ENCODE measurements at regions not wholly inside any gene's neighbourhood (a gene's known extent, or its start where the extent isn't known, plus 50 kb on each side); places are given as distances from the start of the nearest gene placed in this dataset.

DNA sequence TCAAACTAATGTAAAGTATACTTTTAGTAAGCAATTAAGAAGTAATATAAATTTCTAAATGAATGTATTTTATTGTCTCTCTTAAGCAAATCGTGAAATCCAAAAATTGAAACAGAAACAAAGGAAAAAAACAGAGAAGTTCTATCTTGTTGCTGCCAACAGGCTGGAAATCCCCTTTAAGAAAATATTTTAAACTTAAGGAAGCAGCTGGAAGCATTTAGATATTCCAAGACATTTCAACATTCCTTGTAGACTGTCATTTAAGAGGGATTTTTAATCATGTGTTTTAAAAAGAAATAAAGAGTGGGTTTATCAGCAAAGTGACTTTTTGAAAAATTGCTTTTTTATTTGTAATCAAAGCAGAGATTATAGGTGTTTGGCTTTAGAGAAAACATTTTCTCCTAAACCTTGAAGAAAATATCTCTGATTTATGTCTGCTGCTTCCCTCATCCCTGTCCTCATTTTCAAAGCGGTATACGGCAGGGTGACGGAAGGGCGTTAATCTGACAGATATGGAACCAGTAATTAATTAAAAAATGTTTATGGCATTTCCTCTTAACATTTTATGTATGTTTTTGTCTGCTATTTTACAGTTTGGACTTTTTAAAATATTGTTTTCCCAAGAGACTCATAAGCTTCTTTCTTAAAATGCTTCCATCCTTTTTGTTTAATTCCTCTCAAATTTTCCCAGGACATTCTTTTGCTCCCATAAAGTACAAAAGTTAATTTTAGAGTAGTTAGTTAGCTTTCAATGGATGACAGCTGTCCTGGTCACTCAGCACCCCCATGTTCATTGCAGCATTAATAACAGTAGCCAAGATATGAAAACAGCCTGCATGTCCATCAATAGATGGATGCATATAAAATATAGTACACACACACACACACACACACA lies 245.6 kb downstream of the LURAP1L start:
- no peak for TF ChIP-seq CTCF (IDR thresholded peaks at IDR 0.05; ENCODE audit: insufficient read depth, low read length)
- H3K4me3 ChIP-seq (ENCODE audit: low read depth, low read length) = no peak overlapping the region
- DNase-seq (ENCODE audit: low read depth) = peak; percentile 64

DNA sequence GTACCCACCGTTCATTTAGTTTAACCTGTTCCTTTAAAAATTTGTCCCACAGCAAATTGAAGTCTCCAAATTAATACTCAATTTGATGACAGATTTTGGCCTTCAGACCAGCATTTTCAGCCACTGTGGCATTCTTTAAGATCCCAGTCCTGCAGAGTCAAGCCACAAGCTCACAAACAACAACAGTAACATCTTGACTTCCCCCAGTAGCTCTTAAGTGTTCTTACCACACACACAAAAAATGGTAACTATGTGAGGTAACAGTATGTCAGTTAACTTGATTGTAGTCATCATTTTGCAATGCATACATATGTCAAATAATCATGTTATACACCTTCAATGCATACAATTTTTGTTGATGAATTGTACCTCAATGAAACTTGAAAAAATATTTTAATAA lies 247.9 kb downstream of the LURAP1L start:
- DNase-seq (ENCODE audit: low read depth) = no peak
- no peak for TF ChIP-seq CTCF (IDR thresholded peaks at IDR 0.05; ENCODE audit: insufficient read depth, low read length)
- no peak overlapping the region for H3K4me3 ChIP-seq (ENCODE audit: low read depth, low read length)

DNA sequence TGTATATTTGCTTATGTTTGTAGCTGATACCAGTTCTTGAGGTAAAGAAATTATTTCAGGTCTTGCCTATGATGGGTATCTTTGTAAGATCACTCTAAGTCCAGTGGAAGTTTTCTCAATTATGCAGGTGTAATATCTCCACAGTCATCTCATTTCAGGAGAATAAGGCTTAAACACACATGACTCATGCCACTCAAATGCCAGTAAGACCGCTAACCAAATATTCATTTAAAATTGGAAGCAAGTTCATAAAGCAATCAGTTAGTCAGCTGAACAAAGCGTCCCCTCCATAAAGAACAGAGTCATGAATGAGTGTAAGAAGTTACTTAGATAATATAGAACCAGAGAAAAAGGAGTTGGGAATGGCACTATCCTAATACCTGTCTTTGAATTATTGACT lies 248.7 kb downstream of the LURAP1L start:
- TF ChIP-seq CTCF (IDR thresholded peaks at IDR 0.05; ENCODE audit: insufficient read depth, low read length) = no peak
- no peak for DNase-seq (ENCODE audit: low read depth)
- no peak overlapping the region for H3K4me3 ChIP-seq (ENCODE audit: low read depth, low read length)

DNA sequence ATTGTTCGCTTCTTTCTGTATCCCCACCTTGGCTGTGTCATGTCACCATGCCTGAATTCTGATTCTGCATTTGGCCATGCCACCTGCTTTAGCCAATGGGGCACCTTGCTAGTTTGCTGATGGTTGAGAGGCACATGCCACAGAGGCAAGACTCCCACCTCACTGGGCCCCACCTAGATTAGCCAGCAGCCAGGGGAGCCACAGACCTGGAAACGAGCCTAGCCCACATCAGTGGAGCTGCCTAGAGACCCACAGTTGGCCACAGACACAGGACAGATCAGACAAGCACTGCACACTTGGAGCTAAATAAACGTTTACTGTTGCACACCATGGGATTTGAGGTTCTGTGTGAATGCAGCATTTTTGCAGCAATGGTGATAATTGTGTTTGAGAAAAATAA lies 252.1 kb downstream of the LURAP1L start:
- DNase-seq (ENCODE audit: low read depth) = no peak
- no peak overlapping the region for H3K4me3 ChIP-seq (ENCODE audit: low read depth, low read length)
- TF ChIP-seq CTCF (IDR thresholded peaks at IDR 0.05; ENCODE audit: insufficient read depth, low read length) = no peak

DNA sequence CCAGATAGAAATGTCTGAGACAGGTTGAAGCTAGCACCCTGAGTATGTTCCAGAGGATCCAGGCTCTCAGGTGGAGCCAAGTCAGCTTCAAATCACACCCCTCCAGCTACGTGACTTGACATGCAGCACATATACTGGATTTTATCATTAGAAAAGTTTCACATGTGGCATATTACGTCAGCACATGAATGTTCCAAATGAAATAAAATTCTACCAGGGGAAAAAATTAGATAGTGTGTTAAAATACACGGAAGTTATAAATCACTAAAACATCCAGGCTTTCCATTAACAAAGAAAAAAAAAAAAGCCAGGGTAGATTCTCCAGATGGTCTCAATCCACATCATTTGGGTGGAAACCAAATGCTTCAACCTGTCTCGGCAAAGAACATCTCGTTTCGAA lies 251.6 kb downstream of the MPDZ start:
- no peak overlapping the region for H3K4me3 ChIP-seq (ENCODE audit: low read depth, low read length)
- no peak for TF ChIP-seq CTCF (IDR thresholded peaks at IDR 0.05; ENCODE audit: insufficient read depth, low read length)
- DNase-seq (ENCODE audit: low read depth) = peak; percentile 67

GRCh38 chr9:13032585-13032984 lies 246.9 kb downstream of the MPDZ start:
- H3K4me3 ChIP-seq (ENCODE audit: low read depth, low read length) = no peak overlapping the region
- no peak for TF ChIP-seq CTCF (IDR thresholded peaks at IDR 0.05; ENCODE audit: insufficient read depth, low read length)
- no peak for DNase-seq (ENCODE audit: low read depth)
